Mucosa of stomach (tissue), 1 donor: ENCODE measurements at regions not wholly inside any gene's neighbourhood (a gene's known extent, or its start where the extent isn't known, plus 50 kb on each side); places are given as distances from the start of the nearest gene placed in this dataset.
"Not testable (repeated sequence)": the region's sequence is repeated elsewhere in the genome, so short reads cannot be mapped to it uniquely, and the experiment has no call there.

Source experiments
- H3K27me3 ChIP-seq: one replicate; pipeline ENCODE4 v1.7.0; 2013; ENCODE audit warnings: mild to moderate bottlenecking, low read length; ENCODE audit not compliant: control insufficient read depth, insufficient read depth
- H3K36me3 ChIP-seq: one replicate; pipeline ENCODE4 v1.7.0; 2013; ENCODE audit warnings: low read length; ENCODE audit not compliant: control insufficient read depth, insufficient read depth
- H3K4me1 ChIP-seq: one replicate; pipeline ENCODE4 v1.7.0; 2013; ENCODE audit warnings: mild to moderate bottlenecking, low read length; ENCODE audit not compliant: control insufficient read depth, insufficient read depth
- H3K4me3 ChIP-seq: one replicate; pipeline ENCODE4 v1.7.0; 2013; ENCODE audit warnings: low read length
- H3K9ac ChIP-seq: one replicate; pipeline ENCODE4 v1.7.0; 2013; ENCODE audit warnings: mild to moderate bottlenecking, low read length, moderate library complexity
- H3K9me3 ChIP-seq: one replicate; pipeline ENCODE4 v1.7.0; 2013; ENCODE audit warnings: mild to moderate bottlenecking, low read length, moderate library complexity; ENCODE audit not compliant: control insufficient read depth
- donor health status: Pancreatic carcinoma.

GRCh38 chrX:128517691-128518090 is 465.5 kb upstream of the ACTRT1 start:
- Histone ChIP-seq H3K27me3 (no peaks in the 10 kb centered on the region), H3K4me3 (no peak overlapping the region), H3K36me3 (no peaks in the 10 kb centered on the region), H3K9ac (no peak overlapping the region), H3K4me1 (no peaks in the 10 kb centered on the region), H3K9me3 (no peaks in the 10 kb centered on the region)

DNA sequence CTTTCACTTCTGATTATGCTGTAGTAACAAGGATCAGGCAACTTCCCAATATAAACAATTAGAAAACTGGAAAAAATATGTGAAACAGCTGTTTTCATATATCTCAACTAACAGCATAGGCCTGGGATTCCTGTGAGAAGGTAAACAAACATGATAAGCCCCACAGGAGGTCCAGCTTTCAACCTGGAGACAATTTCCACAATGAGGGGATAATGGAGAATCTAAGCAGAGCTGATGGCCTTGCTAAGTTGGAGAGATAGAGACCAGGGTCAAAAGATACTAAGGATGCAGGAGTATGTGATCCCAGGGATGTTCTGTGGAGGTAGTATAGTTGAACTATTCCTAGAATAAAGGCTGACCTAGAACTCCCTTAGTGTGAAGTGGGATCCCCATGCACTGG is 452.3 kb upstream of the ACTRT1 start:
- Histone ChIP-seq H3K36me3 (no peaks in the 10 kb centered on the region), H3K27me3 (no peaks in the 10 kb centered on the region), H3K9ac (no peak overlapping the region), H3K4me1 (no peaks in the 10 kb centered on the region), H3K4me3 (no peak overlapping the region), H3K9me3 (no peaks in the 10 kb centered on the region)

GRCh38 chrX:128464116-128464515 is 411.9 kb upstream of the ACTRT1 start:
- H3K4me3 ChIP-seq = no peak overlapping the region
- no peak overlapping the region for H3K9ac ChIP-seq
- H3K9me3 ChIP-seq = no peaks in the 10 kb centered on the region
- no peaks in the 10 kb centered on the region for H3K36me3 ChIP-seq
- H3K4me1 ChIP-seq = no peaks in the 10 kb centered on the region
- H3K27me3 ChIP-seq = no peaks in the 10 kb centered on the region

- H3K4me1 ChIP-seq = no peaks in the 10 kb centered on the region
- H3K9me3 ChIP-seq = no peaks in the 10 kb centered on the region
- no peak overlapping the region for H3K9ac ChIP-seq
- no peaks in the 10 kb centered on the region for H3K36me3 ChIP-seq
- no peaks in the 10 kb centered on the region for H3K27me3 ChIP-seq
- no peak overlapping the region for H3K4me3 ChIP-seq
Measured at GRCh38 chrX:128460835-128461234, 408.6 kb upstream of the ACTRT1 start.

DNA sequence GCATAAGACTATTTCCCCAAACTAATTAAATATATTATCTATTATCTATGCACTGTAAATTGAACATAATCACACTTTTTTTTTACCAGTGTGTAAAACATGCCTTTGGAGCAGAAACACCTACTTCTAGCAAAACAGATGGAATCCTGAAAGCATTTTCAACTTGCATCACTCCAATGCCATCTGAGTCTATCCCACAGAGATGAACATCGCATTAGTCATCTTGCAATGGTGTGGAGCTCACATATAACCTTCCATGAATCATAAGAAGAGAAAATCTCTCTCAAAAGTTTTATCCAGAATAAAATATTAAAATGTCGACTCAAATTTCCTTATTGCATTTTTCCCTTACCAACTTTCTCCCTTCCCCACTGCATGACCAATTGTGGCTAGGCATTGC is 406.7 kb upstream of the ACTRT1 start:
- Histone ChIP-seq H3K4me1 (no peaks in the 10 kb centered on the region), H3K4me3 (no peak overlapping the region), H3K36me3 (no peaks in the 10 kb centered on the region), H3K27me3 (no peaks in the 10 kb centered on the region), H3K9ac (no peak overlapping the region), H3K9me3 (no peaks in the 10 kb centered on the region)

GRCh38 chrX:128457674-128458073 is 405.5 kb upstream of the ACTRT1 start:
- no peak overlapping the region for H3K4me3 ChIP-seq
- no peaks in the 10 kb centered on the region for H3K4me1 ChIP-seq
- H3K27me3 ChIP-seq = no peaks in the 10 kb centered on the region
- no peaks in the 10 kb centered on the region for H3K36me3 ChIP-seq
- no peaks in the 10 kb centered on the region for H3K9me3 ChIP-seq
- no peak overlapping the region for H3K9ac ChIP-seq

DNA sequence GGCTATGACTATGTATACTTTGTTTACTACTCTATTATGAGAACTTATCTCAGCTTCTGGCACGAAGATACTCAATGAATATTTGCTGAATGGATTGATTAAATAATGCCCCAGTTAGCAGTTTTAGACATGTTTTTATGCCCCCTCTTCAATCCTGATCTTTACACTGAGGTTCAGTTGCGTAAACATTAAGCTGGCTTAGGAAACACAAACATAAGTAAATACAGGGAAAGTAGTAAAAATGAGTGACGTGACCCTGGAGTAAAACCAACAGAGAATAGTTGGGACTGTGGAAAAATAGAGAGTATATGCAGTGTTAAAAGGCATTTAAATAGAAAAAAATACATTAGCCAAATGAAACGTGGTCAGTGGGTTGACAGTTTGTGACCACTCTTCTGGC is 387.0 kb upstream of the ACTRT1 start:
- Histone ChIP-seq H3K9me3 (no peaks in the 10 kb centered on the region), H3K9ac (no peak overlapping the region), H3K4me3 (no peak overlapping the region), H3K36me3 (no peaks in the 10 kb centered on the region), H3K4me1 (no peaks in the 10 kb centered on the region), H3K27me3 (no peaks in the 10 kb centered on the region)

GRCh38 chrX:128438082-128438481 is 385.9 kb upstream of the ACTRT1 start:
- Histone ChIP-seq H3K4me1 (no peaks in the 10 kb centered on the region), H3K27me3 (no peaks in the 10 kb centered on the region), H3K36me3 (no peaks in the 10 kb centered on the region), H3K9me3 (no peaks in the 10 kb centered on the region), H3K9ac (no peak overlapping the region), H3K4me3 (no peak overlapping the region)

- H3K27me3 ChIP-seq = no peaks in the 10 kb centered on the region
- H3K4me1 ChIP-seq = no peaks in the 10 kb centered on the region
- no peak overlapping the region for H3K9ac ChIP-seq
- H3K9me3 ChIP-seq = no peaks in the 10 kb centered on the region
- H3K36me3 ChIP-seq = no peaks in the 10 kb centered on the region
- no peak overlapping the region for H3K4me3 ChIP-seq
Measured at GRCh38 chrX:128436397-128437103, 384.3 kb upstream of the ACTRT1 start.

DNA sequence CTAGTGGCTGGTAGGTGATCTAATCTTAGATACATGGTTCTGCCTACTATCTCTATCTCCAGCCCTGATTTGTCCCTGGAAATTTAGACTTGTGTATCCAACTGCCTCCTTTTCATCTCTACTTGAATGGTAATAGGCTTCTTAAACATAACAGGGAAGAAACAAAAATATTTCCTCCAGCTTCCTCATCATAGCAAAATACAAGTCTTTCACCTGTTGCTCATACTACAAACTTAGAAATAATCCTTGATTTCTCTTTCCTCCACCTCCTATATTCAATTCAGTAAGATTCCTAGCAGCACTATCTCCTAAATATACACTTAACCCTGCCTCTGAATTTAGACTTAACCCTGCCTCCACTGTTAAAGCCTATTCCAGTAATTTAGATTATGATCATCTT is 373.3 kb upstream of the ACTRT1 start:
- Histone ChIP-seq H3K27me3 (no peaks in the 10 kb centered on the region), H3K4me3 (no peak overlapping the region), H3K36me3 (no peaks in the 10 kb centered on the region), H3K9me3 (no peaks in the 10 kb centered on the region), H3K9ac (no peak overlapping the region), H3K4me1 (no peaks in the 10 kb centered on the region)

- H3K9ac ChIP-seq = no peak overlapping the region
- no peaks in the 10 kb centered on the region for H3K4me1 ChIP-seq
- no peaks in the 10 kb centered on the region for H3K9me3 ChIP-seq
- no peaks in the 10 kb centered on the region for H3K27me3 ChIP-seq
- H3K36me3 ChIP-seq = no peaks in the 10 kb centered on the region
- no peak overlapping the region for H3K4me3 ChIP-seq
Measured at GRCh38 chrX:128408842-128409241, 356.6 kb upstream of the ACTRT1 start.

DNA sequence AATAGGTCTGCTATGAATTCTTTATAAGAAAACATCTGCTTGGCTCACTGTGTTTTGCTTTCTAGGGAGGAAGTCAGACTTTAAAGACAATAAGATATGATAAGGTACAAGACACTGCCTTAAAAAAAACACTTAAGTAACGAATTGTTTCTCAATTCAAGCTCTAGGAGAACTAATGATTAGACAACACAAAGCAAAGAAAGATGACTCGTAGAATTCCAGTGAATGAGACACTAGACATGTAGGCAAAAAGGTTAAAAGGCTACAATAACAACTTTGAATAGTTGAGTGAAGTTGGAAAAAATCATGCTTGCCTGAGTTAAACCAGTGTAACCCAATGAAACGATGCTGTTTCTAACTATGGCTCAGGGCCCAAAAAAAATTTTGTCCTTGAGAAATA is 344.4 kb upstream of the ACTRT1 start:
- Histone ChIP-seq H3K9ac (no peak overlapping the region), H3K36me3 (no peaks in the 10 kb centered on the region), H3K4me3 (no peak overlapping the region), H3K9me3 (no peaks in the 10 kb centered on the region), H3K27me3 (no peaks in the 10 kb centered on the region), H3K4me1 (no peaks in the 10 kb centered on the region)

GRCh38 chrX:128383846-128384245 is 331.6 kb upstream of the ACTRT1 start:
- not testable (repeated sequence) for H3K9me3 ChIP-seq, H3K4me1 ChIP-seq, H3K36me3 ChIP-seq, H3K4me3 ChIP-seq, H3K9ac ChIP-seq, H3K27me3 ChIP-seq
